ENCODE measurements at regions not wholly inside any gene's neighbourhood (a gene's known extent, or its start where the extent isn't known, plus 50 kb on each side); places are given as distances from the start of the nearest gene placed in this dataset.

- Histone ChIP-seq H3K27me3 (no peaks in the 10 kb centered on the region), H3K27ac (no peak overlapping the region), H3K36me3 (no peaks in the 10 kb centered on the region), H3K4me1 (peaks cover 0 to 37% (median 15%) of the 10 kb centered on the region in 4 donors), H3K4me3 (no peak overlapping the region), H3K9me3 (no peaks in the 10 kb centered on the region)
- no peak for TF ChIP-seq CTCF (IDR thresholded peaks at IDR 0.05)
- DNase-seq, result no peak
- intact Hi-C loops (cut with DNase I; ENCODE audit: low total_unique reads), result no loop called here
Observed at GRCh38 chr22:27201741-27202140, 544.4 kb downstream of the MIAT start.

DNA sequence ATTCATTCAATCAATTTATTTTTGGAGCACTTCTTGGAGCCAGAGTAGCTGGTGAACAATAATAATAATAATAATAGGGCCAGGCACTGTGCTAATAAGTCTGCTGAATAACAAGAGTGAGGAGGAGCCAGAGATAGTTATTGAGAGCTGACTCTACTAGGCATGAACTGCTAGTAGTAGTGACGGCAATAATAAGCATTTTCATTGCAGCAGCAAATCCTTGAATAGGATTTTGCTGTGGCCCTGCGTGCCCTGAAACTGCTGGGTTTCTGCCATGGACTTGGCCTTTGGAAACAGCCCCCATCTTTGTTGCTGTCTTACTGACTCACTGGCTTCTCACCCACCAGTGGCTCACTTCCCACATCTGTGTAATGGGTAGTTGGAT, 545.9 kb downstream of the MIAT start:
- intact Hi-C loops (cut with DNase I; ENCODE audit: low total_unique reads), result no loop called here
- no peak for DNase-seq
- peaks cover 0 to 47% (median 15%) of the 10 kb centered on the region in 4 donors for H3K4me1 ChIP-seq
- H3K9me3 ChIP-seq, result no peaks in the 10 kb centered on the region
- H3K4me3 ChIP-seq, result no peak overlapping the region
- no peaks in the 10 kb centered on the region for H3K27me3 ChIP-seq
- H3K36me3 ChIP-seq, result no peaks in the 10 kb centered on the region
- no peak for TF ChIP-seq CTCF (IDR thresholded peaks at IDR 0.05)
- peak overlapping the region in 1 of 2 donors; percentile 43 for H3K27ac ChIP-seq

DNA sequence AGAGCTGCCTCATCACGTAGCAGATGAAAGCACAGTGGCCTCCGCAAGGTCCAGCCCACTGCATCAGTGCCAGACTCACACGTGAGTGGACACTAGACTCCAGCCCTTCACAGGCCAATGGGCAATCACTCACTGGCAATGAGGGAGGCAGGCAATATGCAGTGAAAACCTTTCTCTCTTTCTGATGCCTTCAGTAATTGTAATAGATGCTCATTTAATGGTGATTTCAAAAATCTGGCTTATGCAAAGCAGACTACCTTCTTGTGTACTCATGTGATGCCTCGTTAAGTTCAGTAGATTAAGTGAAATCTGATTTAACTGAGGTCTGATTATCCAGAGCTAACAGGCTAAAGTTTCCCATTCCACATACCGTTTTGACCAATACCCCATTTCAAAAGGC, 546.9 kb downstream of the MIAT start:
- no peaks in the 10 kb centered on the region for H3K9me3 ChIP-seq
- H3K27ac ChIP-seq, result no peak overlapping the region
- peaks cover 0 to 49% (median 15%) of the 10 kb centered on the region in 4 donors for H3K4me1 ChIP-seq
- no peak for DNase-seq
- no peaks in the 10 kb centered on the region for H3K36me3 ChIP-seq
- no peaks in the 10 kb centered on the region for H3K27me3 ChIP-seq
- H3K4me3 ChIP-seq, result no peak overlapping the region
- no peak for TF ChIP-seq CTCF (IDR thresholded peaks at IDR 0.05)
- intact Hi-C loops (cut with DNase I; ENCODE audit: low total_unique reads), result no loop called here

DNA sequence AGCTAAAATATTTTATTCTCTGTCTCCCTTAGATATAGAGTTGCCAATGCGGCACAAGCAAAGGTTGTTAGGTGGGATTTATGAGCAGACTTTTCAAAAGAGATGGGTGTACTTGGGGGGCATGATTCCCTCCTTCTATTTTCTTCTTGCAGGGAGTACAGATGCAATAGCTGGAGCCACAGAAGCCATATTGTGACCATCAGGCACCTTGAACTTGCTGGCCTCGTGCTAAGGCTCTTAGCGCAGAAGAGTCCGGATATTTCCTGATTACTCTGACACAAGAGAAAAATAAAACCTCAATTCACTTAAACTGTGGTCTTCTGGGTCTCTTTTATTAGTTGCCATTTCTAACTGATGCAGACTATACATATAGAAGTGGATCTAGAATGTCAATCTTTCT, 547.4 kb downstream of the MIAT start:
- Histone ChIP-seq H3K4me1 (peaks cover 0 to 49% (median 15%) of the 10 kb centered on the region in 4 donors), H3K9me3 (no peaks in the 10 kb centered on the region), H3K4me3 (no peak overlapping the region), H3K27me3 (no peaks in the 10 kb centered on the region), H3K36me3 (no peaks in the 10 kb centered on the region), H3K27ac (no peak overlapping the region)
- DNase-seq, result no peak
- intact Hi-C loops (cut with DNase I; ENCODE audit: low total_unique reads), result no loop called here
- no peak for TF ChIP-seq CTCF (IDR thresholded peaks at IDR 0.05)

DNA sequence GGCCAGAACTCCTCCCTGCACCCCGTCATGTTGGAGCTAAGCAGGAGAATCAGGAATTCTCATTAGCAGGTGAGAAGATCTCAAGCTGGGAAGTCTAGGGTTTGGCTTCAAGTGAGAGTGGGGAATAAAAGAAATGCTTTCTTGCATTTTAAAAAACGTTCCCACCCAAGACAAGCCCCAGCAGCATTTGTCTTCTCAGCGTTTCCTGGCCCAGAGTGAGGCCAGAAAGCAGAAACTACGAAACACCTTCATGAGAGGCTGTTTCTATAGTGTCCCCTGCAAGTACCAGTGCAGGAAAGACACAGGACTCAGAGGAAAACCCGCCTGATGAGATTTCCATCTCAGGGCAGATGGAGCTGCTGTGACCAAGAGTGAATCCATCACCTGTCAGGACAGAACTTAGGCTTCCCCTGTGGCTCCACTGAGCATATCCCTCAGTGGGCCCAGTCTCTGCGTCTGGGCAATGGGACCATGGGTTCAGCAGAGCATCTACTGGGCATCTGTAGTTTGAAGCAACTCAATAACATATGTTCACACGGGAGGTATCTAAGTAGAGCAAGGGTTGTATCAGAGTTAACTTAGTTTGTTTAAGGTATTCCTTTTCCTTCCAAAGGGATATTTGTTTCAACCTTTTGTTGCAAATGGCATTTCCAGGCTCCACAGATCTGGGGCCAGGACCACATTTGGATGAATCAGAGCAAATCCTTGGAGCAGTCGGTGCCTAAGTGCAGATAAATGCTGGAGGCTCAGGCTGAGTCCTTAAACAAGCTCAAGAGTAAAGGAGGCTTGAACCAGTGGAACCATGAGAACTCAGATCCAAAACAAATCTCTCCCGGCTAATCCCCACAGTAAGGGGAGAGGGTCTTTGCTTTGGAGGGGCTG, 548.3 kb downstream of the MIAT start:
- intact Hi-C loops (cut with DNase I; ENCODE audit: low total_unique reads), result no loop called here
- TF ChIP-seq CTCF (IDR thresholded peaks at IDR 0.05), result no peak
- Histone ChIP-seq H3K4me1 (peaks cover 0 to 49% (median 15%) of the 10 kb centered on the region in 4 donors), H3K27me3 (no peaks in the 10 kb centered on the region), H3K27ac (peak overlapping the region in 1 of 2 donors; percentile 16), H3K4me3 (no peak overlapping the region), H3K9me3 (no peaks in the 10 kb centered on the region), H3K36me3 (no peaks in the 10 kb centered on the region)
- no peak for DNase-seq

Data from tibial artery (tissue), 4 donors.